Caki2 (cell line): ENCODE measurements at regions not wholly inside any gene's neighbourhood (a gene's known extent, or its start where the extent isn't known, plus 50 kb on each side); places are given as distances from the start of the nearest gene placed in this dataset.
"Not testable (repeated sequence)": the region's sequence is repeated elsewhere in the genome, so short reads cannot be mapped to it uniquely, and the experiment has no call there.

Experiments
- DNase-seq: peaks from one replicate; pipeline ENCODE4 v3.0.0-alpha.2; 2015; ENCODE audit warnings: low read depth
- in situ Hi-C: cut with HindIII; loops from 2 replicates; pipeline ENCODE4 v1.10.0; 2016; ENCODE audit warnings: low sequenced_read_pairs, low pct_unique_long_range_greater_than_20kb, mixed read lengths

DNA sequence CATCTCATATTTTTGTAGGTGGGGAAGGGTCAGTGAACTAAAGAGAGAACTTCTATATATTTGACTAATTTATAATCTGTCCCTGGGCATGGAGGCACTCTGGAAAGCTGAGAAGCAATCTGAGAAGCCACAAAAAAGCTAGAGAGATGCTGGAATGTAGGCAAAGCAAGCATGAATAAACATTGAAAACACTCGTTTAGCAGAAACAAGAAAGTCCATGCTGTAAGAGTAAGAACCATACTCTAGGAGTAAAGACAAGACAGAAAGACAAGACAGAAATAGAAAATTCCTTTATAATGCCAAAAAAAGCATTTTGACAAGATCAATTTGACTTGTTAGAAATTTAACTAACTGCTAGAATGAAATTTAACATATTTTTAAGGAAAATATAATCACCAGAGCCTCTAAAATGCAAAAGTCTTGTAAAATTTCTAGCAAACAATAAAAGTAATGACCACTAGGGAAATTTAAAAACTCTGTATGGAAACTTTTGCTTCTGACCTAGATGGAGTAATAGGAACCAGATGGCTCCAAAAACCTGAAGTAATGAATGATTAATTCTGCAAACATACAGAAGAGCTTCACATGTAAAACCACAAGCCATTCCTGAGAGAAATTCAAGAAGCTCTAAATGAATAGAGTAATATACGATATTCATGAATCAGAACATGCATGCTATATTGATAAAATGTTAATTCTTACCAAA, 625.7 kb upstream of the PTCHD4 start:
- DNase-seq = no peak
- in situ Hi-C loops = no loop called here

DNA sequence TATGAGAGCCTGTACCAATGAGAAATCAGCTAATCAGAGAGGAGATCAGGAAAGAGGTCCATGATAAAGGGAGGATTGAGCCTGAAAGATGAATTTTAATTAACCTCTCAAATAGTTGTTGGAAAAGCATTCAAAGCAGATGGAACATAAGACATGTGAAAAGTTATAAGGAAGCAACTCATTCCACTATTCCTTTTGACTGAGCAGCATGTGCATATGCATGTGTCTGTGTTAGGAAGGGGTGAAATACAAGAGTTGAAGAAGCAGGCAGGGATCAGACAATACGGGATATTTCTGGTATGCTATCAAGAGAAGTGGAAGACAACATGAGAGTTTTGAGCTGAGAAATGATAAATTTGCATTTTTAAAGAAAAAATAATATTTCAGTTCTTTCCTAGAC, 624.8 kb upstream of the PTCHD4 start:
- in situ Hi-C loops = no loop called here

DNA sequence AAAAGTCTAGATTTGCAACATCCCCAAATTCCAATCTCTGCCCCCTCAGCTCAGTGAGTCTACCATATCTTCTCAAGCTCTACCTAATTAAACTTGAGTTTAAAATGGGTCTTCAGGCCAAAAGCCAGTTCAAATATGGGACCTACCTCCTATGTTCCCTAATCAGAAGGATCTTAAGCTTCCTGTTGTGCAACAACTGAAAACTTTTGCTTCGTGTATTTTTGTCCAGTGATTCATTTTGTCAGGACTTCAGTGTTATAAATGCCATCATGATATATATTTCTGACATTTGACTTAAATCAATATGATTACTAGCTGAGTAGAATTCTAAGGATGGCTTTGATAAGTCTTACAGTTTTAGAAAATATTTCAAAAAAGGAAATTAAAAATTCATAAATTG, 622.6 kb upstream of the PTCHD4 start:
- DNase-seq = no peak
- in situ Hi-C loops = no loop called here

More for the DNA sequence above, 624.8 kb upstream of the PTCHD4 start:
- DNase-seq = no peak

DNA sequence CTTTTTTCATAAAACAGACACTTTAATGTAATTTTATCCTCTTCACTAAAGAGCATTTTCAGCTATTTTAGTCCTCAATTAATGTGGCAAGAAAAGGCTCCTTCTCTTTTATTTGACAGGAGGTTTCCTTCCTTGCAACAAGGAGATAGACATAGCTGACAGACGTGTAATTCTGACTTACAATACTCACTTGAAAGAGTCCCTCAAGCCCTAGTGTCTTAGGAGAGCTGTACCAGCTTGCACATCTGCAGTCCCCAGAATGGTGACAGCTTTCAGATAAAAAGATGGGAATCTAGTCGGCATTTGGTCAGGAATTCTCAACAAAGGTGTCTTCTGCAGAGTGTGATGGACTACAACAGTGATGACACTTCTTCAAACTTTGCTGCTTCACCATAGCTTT, 603.7 kb upstream of the PTCHD4 start:
- in situ Hi-C loops = no loop called here
- DNase-seq = no peak

DNA sequence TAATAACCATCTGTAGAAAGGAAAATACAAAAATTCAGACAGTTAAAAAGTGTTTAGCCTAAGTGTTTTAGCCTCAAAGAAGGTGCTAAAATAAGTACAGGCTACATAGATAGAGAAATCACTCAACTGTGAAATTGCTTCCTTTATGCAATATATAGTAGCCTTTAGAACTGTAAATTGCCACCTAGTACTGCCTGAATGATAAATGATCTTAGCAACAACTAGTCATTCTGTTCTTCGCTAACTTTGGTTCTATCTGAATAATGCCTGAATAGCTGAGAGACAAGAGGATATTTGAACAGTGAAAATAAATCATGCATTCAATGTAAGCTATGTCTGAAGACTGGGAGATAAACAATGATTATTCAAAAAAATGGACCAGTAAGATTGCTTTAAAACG, 603.3 kb upstream of the PTCHD4 start:
- DNase-seq = peak; percentile 31
- in situ Hi-C loops = no loop called here

DNA sequence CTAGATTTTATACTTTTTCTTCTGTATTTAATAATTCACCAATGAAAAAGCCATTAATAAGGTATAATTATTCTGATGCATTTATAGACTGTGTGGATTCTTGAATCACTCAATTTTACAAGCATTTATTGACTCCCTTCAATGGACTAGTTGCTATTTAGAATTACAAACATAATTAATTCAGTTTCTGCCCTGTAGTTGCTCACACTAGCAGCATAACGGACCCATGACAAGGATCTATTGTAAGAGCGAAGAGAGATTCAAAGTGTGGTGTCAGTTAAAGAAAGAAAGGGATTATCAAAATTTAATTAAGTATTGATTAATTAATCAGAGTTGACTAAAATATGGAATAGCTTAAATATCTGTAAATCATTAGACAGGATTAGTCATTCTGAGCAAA, 602.6 kb upstream of the PTCHD4 start:
- no peak for DNase-seq
- in situ Hi-C loops = no loop called here

DNA sequence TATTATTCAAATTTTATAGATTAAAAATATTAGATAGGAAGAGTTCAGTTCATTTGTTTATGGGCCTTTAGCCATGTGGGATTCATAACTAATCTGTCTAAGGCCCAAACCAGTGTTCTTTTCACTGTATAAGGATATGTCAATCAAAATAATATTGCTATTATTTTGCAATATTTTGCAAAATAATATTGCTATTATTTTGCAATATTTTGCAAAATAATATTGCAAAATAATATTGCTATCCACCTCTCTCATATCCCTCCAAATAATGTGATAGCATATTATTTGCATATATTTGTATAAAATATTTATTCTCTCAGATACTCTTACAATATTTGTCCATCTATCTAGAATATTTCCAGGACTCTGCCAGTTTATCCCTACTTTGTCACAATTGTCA, 595.3 kb upstream of the PTCHD4 start:
- DNase-seq = no peak
- in situ Hi-C loops = no loop called here

DNA sequence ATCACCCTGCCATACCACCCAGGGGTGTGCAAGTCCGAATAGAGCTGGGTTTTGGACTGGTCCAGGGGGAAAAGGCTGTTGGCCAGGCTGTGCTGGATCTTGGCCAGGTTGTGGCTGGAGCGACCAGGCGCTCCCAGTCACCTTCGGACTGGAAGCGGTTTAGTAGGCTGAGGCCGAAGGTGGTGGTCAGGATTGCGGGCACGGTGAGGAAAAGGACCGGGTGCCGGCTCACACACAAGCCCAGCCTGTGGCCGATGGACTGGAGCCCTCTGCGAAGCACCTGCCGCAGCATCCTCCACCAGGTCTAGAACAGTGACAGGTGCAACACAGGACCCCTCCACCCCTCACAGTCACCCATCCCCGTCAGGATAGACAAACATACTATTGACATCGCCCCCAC, 590.6 kb upstream of the PTCHD4 start:
- DNase-seq = no peak
- in situ Hi-C loops = no loop called here

DNA sequence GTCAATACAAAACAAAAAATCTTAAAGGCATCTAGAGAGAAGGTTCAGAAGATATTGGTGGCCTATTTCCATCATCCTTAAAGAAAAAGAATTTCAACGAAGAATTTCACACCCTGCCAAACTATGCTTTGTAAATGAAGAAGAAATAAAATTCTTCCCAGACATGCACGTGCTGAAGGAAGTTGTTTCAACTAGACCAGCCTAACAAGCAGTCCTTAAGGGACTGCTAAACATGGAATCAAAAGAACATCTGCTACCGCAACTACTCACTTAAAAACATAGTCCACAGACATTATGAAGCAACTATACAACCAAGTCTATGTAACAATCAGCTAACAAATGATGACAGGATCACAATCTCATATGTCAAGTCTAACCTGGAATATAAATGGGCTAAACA, 584.9 kb upstream of the PTCHD4 start:
- in situ Hi-C loops = no loop called here
- no peak for DNase-seq

DNA sequence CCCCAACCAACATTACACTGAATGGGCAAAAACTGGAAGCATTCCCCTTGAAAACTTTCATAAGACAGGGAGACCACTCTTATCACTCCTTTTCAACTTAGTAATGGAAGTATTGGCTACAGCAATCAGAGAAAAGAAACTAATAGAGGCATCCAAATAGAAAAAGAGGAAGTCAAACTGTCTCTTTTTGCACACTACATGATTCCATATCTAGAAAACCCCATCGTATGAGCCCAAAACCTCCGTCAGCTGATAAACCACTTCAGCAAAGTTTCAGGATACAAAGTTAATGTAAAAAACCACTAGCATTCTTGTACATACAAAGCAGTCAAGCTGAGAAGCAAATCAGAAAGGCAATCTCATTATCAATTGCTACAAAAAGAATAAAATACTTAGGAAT, 580.4 kb upstream of the PTCHD4 start:
- in situ Hi-C loops = no loop called here
- DNase-seq = no peak

DNA sequence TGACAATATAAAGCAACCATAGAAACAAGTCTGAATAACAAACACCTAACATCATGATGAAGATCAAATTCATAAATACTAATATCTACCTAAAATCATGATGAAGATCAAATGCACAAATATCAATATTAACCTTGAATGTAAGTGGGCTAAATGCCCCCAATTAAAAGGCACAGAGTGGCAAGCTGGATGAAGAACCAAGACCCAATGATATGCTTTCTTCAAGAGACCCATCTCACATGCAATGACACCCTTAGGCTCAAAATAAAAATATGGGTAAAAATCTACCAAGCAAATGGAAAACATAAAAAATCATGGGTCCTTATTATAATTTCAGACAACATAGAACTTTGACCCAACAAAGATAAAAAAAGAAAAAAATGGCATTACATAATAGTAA, 578.5 kb upstream of the PTCHD4 start:
- in situ Hi-C loops = no loop called here
- no peak for DNase-seq

DNA sequence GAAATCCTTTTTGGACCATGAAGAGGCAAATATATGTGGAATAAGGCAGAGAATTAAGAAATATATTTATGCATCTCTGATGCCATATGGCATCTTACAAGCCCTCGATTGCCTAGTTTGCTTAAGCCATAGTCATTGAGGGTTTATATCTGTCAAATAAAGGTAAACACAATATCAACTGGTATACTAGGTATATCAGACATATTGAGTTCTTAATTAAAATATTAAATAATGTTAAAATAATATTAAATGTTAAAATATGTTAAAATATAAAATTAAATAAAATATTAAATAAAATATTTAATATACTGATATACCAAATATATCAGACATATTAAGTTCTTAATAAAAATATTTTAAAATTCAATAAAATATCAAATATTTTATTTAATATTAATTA, 567.4 kb upstream of the PTCHD4 start:
- in situ Hi-C loops = no loop called here

DNA sequence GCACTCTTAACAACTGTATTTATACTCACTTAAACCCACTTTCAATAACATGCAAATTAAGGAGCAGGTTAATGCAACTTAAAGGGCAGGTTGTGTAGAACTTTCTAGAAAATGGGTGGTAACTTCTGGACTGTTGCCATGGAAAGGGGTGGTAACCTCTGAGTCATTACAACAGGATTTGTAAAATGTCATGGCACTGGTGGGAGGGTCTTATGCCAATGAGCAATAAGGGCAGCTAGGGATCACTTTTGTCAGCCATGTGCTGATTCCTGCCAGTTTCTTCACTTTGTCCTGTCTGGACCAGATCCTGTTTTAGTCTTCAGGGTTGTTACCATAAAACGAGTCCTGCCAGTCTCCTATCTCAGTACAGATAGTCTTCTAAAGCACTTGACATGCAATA, 560.5 kb upstream of the PTCHD4 start:
- no peak for DNase-seq
- in situ Hi-C loops = no loop called here

More for the DNA sequence above, 567.4 kb upstream of the PTCHD4 start:
- DNase-seq = no peak

DNA sequence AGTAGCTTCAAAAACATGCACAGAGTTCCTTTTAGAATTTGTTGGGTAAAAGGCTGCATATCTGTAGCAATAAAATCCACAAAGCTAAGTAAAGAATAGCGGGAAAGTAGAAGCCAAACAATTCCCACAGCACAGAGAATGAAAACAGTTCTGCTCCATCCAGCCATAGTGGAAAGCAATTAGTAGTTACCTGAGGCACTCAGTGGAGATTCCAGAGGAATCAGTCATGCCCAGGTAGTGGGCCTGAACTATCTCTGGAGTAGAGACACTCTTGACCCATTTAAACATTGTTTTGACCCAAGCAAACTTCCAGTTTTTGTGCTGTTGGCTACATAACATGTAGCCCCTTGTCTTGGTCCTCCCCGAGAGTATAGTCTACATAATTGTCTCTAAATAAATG, 559.5 kb upstream of the PTCHD4 start:
- DNase-seq = no peak
- in situ Hi-C loops = no loop called here

DNA sequence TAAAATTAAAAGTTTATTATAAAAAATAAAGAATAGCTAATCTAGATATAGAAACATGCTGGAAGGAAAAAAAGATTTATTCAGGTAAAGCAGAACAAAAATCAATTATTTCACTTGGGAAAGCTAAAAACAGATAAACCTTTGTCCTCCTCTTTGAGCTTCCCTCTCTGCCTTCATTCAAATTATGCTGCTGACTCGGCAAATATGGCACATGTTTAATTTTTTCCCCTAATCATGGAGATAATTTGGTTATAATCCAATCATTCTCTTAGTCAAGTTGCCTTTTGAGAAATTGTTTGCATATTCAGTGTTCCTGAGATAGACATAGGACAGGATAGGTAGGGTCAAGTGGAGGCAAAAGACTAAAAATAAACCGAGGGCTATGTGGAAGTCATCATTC, 556.8 kb upstream of the PTCHD4 start:
- in situ Hi-C loops = no loop called here
- DNase-seq = no peak

DNA sequence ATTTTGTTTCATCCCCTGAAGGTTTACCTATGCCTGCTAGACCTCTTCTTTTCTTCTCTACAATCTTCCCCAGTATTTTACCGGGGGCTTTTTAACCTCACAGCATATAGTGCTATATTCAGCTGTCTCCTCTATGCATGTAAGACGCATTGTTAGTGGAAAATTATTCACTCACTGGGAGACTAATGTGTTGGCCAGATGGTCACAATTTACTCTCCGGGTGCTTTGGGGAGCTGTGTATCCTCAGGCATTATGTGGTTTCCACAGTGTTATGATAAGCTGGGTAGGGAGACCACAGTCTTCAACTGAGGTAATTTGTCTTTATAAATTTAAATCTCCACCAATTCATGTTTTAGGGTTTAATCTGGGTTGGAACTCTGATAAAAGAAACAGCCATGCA, 553.8 kb upstream of the PTCHD4 start:
- in situ Hi-C loops = no loop called here
- no peak for DNase-seq

DNA sequence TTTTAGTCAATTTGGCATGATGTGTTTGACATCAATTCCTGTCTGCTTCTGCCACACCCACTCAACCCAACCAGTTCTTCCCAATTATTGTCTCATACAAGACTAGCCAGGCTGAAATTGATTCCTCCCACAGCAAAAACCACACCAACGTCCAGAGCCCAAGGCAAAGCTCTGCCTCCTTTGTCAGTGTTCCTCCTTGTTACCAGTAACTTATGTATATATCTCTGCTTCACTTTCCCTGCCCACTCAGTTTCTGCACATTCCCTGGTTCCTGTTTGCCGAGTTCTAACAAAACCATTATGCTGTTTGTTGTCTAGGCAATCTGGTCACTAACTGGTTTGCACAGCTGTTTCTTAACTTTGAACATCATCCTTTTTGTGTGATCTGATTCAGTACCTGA, 547.9 kb upstream of the PTCHD4 start:
- DNase-seq = no peak
- in situ Hi-C loops = no loop called here

DNA sequence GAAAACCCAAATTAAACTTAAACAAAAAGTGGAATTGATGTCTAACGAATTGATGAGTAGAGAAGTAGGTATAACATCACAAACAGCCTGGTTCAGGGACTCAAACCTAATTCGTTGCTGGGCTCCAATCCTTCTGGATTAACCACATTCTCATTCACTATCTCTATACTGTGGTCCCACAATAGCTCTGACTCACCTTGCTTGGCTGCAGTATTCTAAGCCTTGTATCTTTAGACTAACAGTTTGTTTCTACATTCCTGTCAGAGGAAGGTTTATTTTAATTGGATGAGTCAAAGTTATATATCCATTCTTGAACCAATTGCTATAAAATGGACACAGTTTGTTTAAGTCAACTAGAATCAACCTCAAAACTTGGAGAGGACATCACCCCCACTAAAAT, 530.5 kb upstream of the PTCHD4 start:
- no peak for DNase-seq
- in situ Hi-C loops = no loop called here

DNA sequence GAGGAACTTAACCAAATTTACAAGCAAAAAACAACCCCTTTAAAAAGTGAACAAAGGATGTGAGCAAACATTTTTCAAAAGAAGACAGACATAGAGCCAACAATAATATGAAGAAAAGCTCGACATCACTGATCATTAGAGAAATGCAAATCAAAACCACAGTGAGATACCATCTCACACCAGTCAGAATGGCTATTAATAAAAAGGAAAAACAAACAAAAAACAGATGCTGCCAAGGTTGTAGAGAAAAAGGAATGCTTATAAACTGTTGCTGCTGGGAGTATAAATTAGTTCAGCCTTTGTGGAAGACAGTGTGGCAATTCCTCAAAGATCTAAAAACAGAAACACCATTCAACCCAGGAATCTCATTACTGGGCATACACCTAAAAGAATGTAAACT, 527.8 kb upstream of the PTCHD4 start:
- DNase-seq = peak; percentile 68
- in situ Hi-C loops = not testable (repeated sequence)

DNA sequence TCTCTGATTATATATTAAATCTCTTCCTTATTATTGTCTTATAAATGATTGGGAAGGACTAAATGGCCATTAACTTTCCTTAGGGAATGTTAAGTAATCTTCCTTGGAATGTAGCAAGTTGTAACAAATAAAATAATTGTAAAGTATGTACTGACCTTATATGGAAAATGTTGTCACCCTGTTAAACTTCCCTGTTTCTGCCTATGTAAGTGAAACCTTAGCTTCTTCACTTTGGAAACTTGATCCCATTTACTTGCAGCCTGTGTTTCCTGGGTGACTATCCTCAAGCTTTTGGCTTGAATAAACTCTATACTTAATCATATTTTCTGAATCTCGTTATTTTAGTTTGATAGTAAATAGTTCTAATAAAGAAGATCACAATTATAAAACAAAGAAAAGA, 519.5 kb upstream of the PTCHD4 start:
- in situ Hi-C loops = no loop called here
- DNase-seq = no peak

DNA sequence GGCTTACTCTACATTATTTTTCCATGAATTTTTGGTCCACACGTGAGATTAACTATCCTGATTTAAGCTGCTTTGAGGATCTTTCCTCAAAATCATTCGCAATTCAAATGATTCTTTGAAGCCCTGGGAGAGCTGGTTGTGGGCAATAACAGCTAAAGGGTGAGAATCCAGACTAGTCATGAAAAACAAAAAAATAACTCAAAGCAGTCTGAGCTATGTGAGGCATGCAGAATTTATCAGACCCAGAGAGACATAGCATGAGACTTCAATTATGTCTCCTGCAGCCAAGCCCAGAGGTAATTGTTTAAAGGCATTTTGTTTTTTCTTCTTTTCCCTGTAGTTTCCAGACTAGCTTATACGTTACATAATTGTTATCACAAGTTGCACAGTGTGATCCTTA, 517.3 kb upstream of the PTCHD4 start:
- DNase-seq = no peak
- in situ Hi-C loops = no loop called here
